ENCODE measurements at regions not wholly inside any gene's neighbourhood (a gene's known extent, or its start where the extent isn't known, plus 50 kb on each side); places are given as distances from the start of the nearest gene placed in this dataset.

DNA sequence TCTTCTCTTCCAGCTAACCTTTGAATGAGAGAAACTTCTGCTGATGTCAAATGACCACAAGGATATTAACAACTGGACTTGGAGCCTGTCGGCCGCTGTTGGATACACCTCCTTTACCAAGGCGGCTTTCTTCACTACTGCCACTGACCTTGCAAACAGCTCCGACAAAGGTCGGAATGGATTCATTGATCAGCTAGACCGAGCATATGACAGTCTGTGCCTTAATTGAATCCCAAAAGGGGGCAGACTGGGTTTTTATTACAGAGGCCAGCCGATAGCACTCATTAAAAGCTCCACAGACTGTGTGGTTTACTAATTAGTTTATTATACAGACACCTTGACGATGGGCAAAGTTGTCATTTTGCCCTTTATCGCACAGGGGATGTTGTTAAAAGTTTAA, 394.5 kb downstream of the RERGL start:
- peaks cover 7% of the 10 kb centered on the region for H3K27me3 Mint-ChIP-seq (ENCODE audit: low read depth)
- TF ChIP-seq, protein P1, sequence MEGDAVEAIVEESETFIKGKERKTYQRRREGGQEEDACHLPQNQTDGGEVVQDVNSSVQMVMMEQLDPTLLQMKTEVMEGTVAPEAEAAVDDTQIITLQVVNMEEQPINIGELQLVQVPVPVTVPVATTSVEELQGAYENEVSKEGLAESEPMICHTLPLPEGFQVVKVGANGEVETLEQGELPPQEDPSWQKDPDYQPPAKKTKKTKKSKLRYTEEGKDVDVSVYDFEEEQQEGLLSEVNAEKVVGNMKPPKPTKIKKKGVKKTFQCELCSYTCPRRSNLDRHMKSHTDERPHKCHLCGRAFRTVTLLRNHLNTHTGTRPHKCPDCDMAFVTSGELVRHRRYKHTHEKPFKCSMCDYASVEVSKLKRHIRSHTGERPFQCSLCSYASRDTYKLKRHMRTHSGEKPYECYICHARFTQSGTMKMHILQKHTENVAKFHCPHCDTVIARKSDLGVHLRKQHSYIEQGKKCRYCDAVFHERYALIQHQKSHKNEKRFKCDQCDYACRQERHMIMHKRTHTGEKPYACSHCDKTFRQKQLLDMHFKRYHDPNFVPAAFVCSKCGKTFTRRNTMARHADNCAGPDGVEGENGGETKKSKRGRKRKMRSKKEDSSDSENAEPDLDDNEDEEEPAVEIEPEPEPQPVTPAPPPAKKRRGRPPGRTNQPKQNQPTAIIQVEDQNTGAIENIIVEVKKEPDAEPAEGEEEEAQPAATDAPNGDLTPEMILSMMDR (IDR thresholded peaks at IDR 0.05; ENCODE audit: unreplicated experiment): no peak
- H3K9me3 Mint-ChIP-seq: no peaks in the 10 kb centered on the region
- H3K4me3 Mint-ChIP-seq: no peak overlapping the region
- no peaks in the 10 kb centered on the region for H3K36me3 Mint-ChIP-seq
- DNase-seq (ENCODE audit: low spot score in 2 of 2, unreplicated experiment in 2 of 2): no peak
- H3K4me1 Mint-ChIP-seq: no peaks in the 10 kb centered on the region
- H3K27ac Mint-ChIP-seq: no peak overlapping the region

DNA sequence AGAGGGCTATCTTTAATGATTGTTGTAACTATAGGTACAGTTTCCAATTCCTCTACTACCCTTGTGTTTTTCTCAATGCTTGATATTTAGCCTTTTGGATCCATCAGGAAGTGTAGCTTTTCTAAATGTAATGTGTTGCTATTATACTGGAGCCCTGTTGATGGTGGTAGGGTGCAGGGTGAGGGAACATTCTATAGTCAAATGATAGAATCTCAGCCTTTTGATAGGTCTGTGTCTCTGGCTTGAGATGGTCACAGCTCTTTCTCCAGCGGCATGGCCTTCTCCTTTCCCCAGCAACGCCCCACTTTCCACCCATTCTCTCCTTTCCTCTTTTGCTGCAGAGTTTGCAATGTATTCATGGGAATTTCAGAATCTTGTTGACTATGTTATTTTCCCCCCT, 398.6 kb downstream of the RERGL start:
- TF ChIP-seq, protein P1 (IDR thresholded peaks at IDR 0.05; ENCODE audit: unreplicated experiment): no peak
- DNase-seq (ENCODE audit: low spot score in 2 of 2, unreplicated experiment in 2 of 2): no peak
- no peak overlapping the region for H3K4me3 Mint-ChIP-seq
- no peaks in the 10 kb centered on the region for H3K9me3 Mint-ChIP-seq
- H3K36me3 Mint-ChIP-seq: no peaks in the 10 kb centered on the region
- H3K4me1 Mint-ChIP-seq: no peaks in the 10 kb centered on the region
- H3K27ac Mint-ChIP-seq: no peak overlapping the region
- peaks cover 4% of the 10 kb centered on the region for H3K27me3 Mint-ChIP-seq (ENCODE audit: low read depth)

- Mint-ChIP-seq H3K36me3 (no peaks in the 10 kb centered on the region), H3K27me3 (ENCODE audit: low read depth) (peaks cover 17% of the 10 kb centered on the region), H3K4me1 (no peaks in the 10 kb centered on the region), H3K4me3 (no peak overlapping the region), H3K27ac (no peak overlapping the region), H3K9me3 (no peaks in the 10 kb centered on the region)
- DNase-seq (ENCODE audit: low spot score in 2 of 2, unreplicated experiment in 2 of 2): no peak
- TF ChIP-seq, protein P1 (IDR thresholded peaks at IDR 0.05; ENCODE audit: unreplicated experiment): no peak
Measured at GRCh38 chr12:17680220-17680619, 409.8 kb downstream of the RERGL start.

- TF ChIP-seq, protein P1 (IDR thresholded peaks at IDR 0.05; ENCODE audit: unreplicated experiment): no peak
- Mint-ChIP-seq H3K4me3 (no peak overlapping the region), H3K27me3 (ENCODE audit: low read depth) (peaks cover 2% of the 10 kb centered on the region), H3K9me3 (no peaks in the 10 kb centered on the region), H3K27ac (no peak overlapping the region), H3K36me3 (no peaks in the 10 kb centered on the region), H3K4me1 (no peaks in the 10 kb centered on the region)
- DNase-seq (ENCODE audit: low spot score in 2 of 2, unreplicated experiment in 2 of 2): no peak
Measured at GRCh38 chr12:17666641-17667324, 423.2 kb downstream of the RERGL start.

GRCh38 chr12:17665839-17666238, 424.2 kb downstream of the RERGL start:
- Mint-ChIP-seq H3K4me3 (no peak overlapping the region), H3K4me1 (no peaks in the 10 kb centered on the region), H3K27ac (no peak overlapping the region), H3K36me3 (no peaks in the 10 kb centered on the region), H3K9me3 (no peaks in the 10 kb centered on the region), H3K27me3 (ENCODE audit: low read depth) (peaks cover 2% of the 10 kb centered on the region)
- no peak for DNase-seq (ENCODE audit: low spot score in 2 of 2, unreplicated experiment in 2 of 2)
- TF ChIP-seq, protein P1 (IDR thresholded peaks at IDR 0.05; ENCODE audit: unreplicated experiment): no peak

GRCh38 chr12:17661250-17661649, 428.7 kb downstream of the RERGL start:
- Mint-ChIP-seq H3K27ac (no peak overlapping the region), H3K9me3 (peaks cover 4% of the 10 kb centered on the region), H3K27me3 (ENCODE audit: low read depth) (no peaks in the 10 kb centered on the region), H3K4me3 (no peak overlapping the region), H3K36me3 (no peaks in the 10 kb centered on the region), H3K4me1 (no peaks in the 10 kb centered on the region)
- TF ChIP-seq, protein P1 (IDR thresholded peaks at IDR 0.05; ENCODE audit: unreplicated experiment): no peak
- no peak for DNase-seq (ENCODE audit: low spot score in 2 of 2, unreplicated experiment in 2 of 2)

Measured in mesothelial cell of epicardium (in vitro differentiated cells).